Neural cell (in vitro differentiated cells): ENCODE measurements at regions not wholly inside any gene's neighbourhood (a gene's known extent, or its start where the extent isn't known, plus 50 kb on each side); places are given as distances from the start of the nearest gene placed in this dataset.

ENCODE experiments used
- CTCF ChIP-seq: fragments of 450-650 bp; IDR thresholded peaks from 2 replicates; pipeline ENCODE4 v1.5.1; 2014; ENCODE audit warnings: antibody characterized with exemption, mild to moderate bottlenecking, moderate library complexity; ENCODE audit not compliant: poor library complexity, severe bottlenecking
- EZH2 ChIP-seq: fragments of 200-600, 300-800 bp; shearing (Covaris generic), sonication (generic); IDR thresholded peaks from 2 replicates; pipeline ENCODE4 v1.6.1; 2014; ENCODE audit warnings: antibody characterized with exemption, low read length, borderline replicate concordance, mild to moderate bottlenecking; ENCODE audit not compliant: insufficient read depth, poor library complexity, severe bottlenecking
- POLR2AphosphoS5 ChIP-seq: IDR thresholded peaks from 2 replicates; pipeline ENCODE4 v1.6.1; 2012

GRCh38 chr6:113352831-113353230 is 504.3 kb upstream of the MARCKS start:
- TF ChIP-seq CTCF (no peak), POLR2AphosphoS5 (no peak), EZH2 (no peak)
